H9 (cell line): ENCODE measurements at regions not wholly inside any gene's neighbourhood (a gene's known extent, or its start where the extent isn't known, plus 50 kb on each side); places are given as distances from the start of the nearest gene placed in this dataset.

ENCODE experiments used
- DNase-seq: peaks from one replicate; pipeline ENCODE4 v3.0.0-alpha.2; 2017
- H2AFZ ChIP-seq: one replicate; pipeline ENCODE4 v1.6.1; 2013; ENCODE audit warnings: mild to moderate bottlenecking, low read length, control low read depth, moderate library complexity
- H2AK5ac ChIP-seq: 2 replicates; pipeline ENCODE4 v1.6.1; 2013; ENCODE audit warnings: low read length, control low read depth, mixed read lengths; ENCODE audit not compliant: insufficient read length
- H2BK120ac ChIP-seq: one replicate; pipeline ENCODE4 v1.6.1; 2013; ENCODE audit warnings: low read depth, mild to moderate bottlenecking, low read length, control low read depth, inconsistent platforms; ENCODE audit not compliant: poor library complexity, severe bottlenecking
- H2BK12ac ChIP-seq: 2 replicates; pipeline ENCODE4 v1.6.1; 2013; ENCODE audit warnings: low read length, control low read depth, mixed read lengths, low read depth; ENCODE audit not compliant: insufficient read length
- H2BK15ac ChIP-seq: 2 replicates; pipeline ENCODE4 v1.6.1; 2013; ENCODE audit warnings: low read depth, low read length, control low read depth
- H2BK20ac ChIP-seq: one replicate; pipeline ENCODE4 v1.6.1; 2013; ENCODE audit warnings: low read depth, mild to moderate bottlenecking, low read length, control low read depth, inconsistent platforms; ENCODE audit not compliant: poor library complexity, severe bottlenecking
- H2BK5ac ChIP-seq: 2 replicates; pipeline ENCODE4 v1.6.1; 2013; ENCODE audit warnings: low read length, control low read depth, mixed read lengths; ENCODE audit not compliant: insufficient read length
- H3K14ac ChIP-seq: 2 replicates; pipeline ENCODE4 v1.6.1; 2013; ENCODE audit warnings: low read length, control low read depth; ENCODE audit not compliant: insufficient read depth
- H3K18ac ChIP-seq: 2 replicates; pipeline ENCODE4 v1.6.1; 2013; ENCODE audit warnings: low read depth, mild to moderate bottlenecking, mixed read lengths, low read length, control low read depth; ENCODE audit not compliant: insufficient read length
- H3K23ac ChIP-seq: 2 replicates; pipeline ENCODE4 v1.6.1; 2013; ENCODE audit warnings: low read length, control low read depth, mixed read lengths, low read depth; ENCODE audit not compliant: insufficient read length
- H3K23me2 ChIP-seq: 2 replicates; pipeline ENCODE4 v1.6.1; 2013; ENCODE audit warnings: low read depth, mild to moderate bottlenecking, mixed read lengths, low read length, control low read depth; ENCODE audit not compliant: insufficient read length, poor library complexity, severe bottlenecking
- H3K27ac ChIP-seq: 2 replicates; pipeline ENCODE4 v1.5.1; 2013; ENCODE audit warnings: low read length, control low read depth, mixed read lengths, low read depth; ENCODE audit not compliant: insufficient read length
- H3K27me3 ChIP-seq: 2 replicates; pipeline ENCODE4 v1.6.1; 2013; ENCODE audit warnings: low read length, control low read depth, inconsistent platforms; ENCODE audit not compliant: insufficient read depth
- H3K4ac ChIP-seq: 2 replicates; pipeline ENCODE4 v1.6.1; 2013; ENCODE audit warnings: low read depth, mild to moderate bottlenecking, control low read depth, inconsistent platforms, low read length, moderate library complexity
- H3K4me1 ChIP-seq: 2 replicates; pipeline ENCODE4 v1.6.1; 2013; ENCODE audit warnings: low read length, control low read depth, inconsistent platforms; ENCODE audit not compliant: insufficient read depth
- H3K4me2 ChIP-seq: 2 replicates; pipeline ENCODE4 v1.6.1; 2013; ENCODE audit warnings: low read length, control low read depth, mixed read lengths; ENCODE audit not compliant: insufficient read length, insufficient read depth
- H3K56ac ChIP-seq: 2 replicates; pipeline ENCODE4 v1.6.1; 2013; ENCODE audit warnings: low read depth, mild to moderate bottlenecking, mixed read lengths, low read length, control low read depth; ENCODE audit not compliant: insufficient read length
- H3K79me1 ChIP-seq: 2 replicates; pipeline ENCODE4 v1.6.1; 2013; ENCODE audit warnings: low read depth, mild to moderate bottlenecking, moderate library complexity, low read length, control low read depth, inconsistent platforms; ENCODE audit not compliant: insufficient read depth, poor library complexity, severe bottlenecking
- H3K79me2 ChIP-seq: 2 replicates; pipeline ENCODE4 v1.6.1; 2013; ENCODE audit warnings: low read length, control low read depth, inconsistent platforms; ENCODE audit not compliant: insufficient read depth
- H3K9ac ChIP-seq: 2 replicates; pipeline ENCODE4 v1.6.1; 2013; ENCODE audit warnings: low read length, control low read depth, mixed read lengths; ENCODE audit not compliant: insufficient read length; ENCODE audit errors: extremely low read depth
- H3K9me3 ChIP-seq: one replicate; pipeline ENCODE4 v1.6.1; 2013; ENCODE audit warnings: low read depth, low read length, inconsistent platforms; ENCODE audit not compliant: control insufficient read depth
- H3T11ph ChIP-seq: one replicate; pipeline ENCODE4 v1.6.1; 2013; ENCODE audit warnings: mild to moderate bottlenecking, low read length, control low read depth, inconsistent platforms
- H4K20me1 ChIP-seq: one replicate; pipeline ENCODE4 v1.6.1; 2013; ENCODE audit not compliant: control insufficient read depth, insufficient read length, insufficient read depth
- H4K5ac ChIP-seq: 2 replicates; pipeline ENCODE4 v1.6.1; 2013; ENCODE audit warnings: low read depth, mild to moderate bottlenecking, mixed read lengths, low read length, control low read depth; ENCODE audit not compliant: insufficient read length
- H4K8ac ChIP-seq: replicated peaks from 2 replicates; pipeline ENCODE4 v1.6.1; 2013; ENCODE audit warnings: low read length, control low read depth, mixed read lengths, low read depth; ENCODE audit not compliant: insufficient read length
- H4K91ac ChIP-seq: 2 replicates; pipeline ENCODE4 v1.6.1; 2013; ENCODE audit warnings: low read depth, mild to moderate bottlenecking, moderate library complexity, mixed read lengths, low read length, control low read depth; ENCODE audit not compliant: insufficient read length
- H3K27ac Mint-ChIP-seq, 3 experiments: 2 replicates in 2 of 3; 3 replicates in 1 of 3; pipeline ENCODE4 v1.8.0; 2020 to 2021; ENCODE audit warnings: mixed read lengths in 3 of 3, mild to moderate bottlenecking in 1 of 3, moderate library complexity in 1 of 3
- H3K27me3 Mint-ChIP-seq: 2 replicates; pipeline ENCODE4 v1.8.0; 2021; ENCODE audit warnings: low read depth, mild to moderate bottlenecking, moderate library complexity, mixed read lengths
- H3K36me3 Mint-ChIP-seq, 3 experiments: 2 replicates in 2 of 3; 3 replicates in 1 of 3; pipeline ENCODE4 v1.8.0; 2020 to 2021; ENCODE audit warnings: low read depth in 3 of 3, mixed read lengths in 3 of 3; ENCODE audit not compliant: insufficient read depth in 1 of 3
- H3K4me1 Mint-ChIP-seq, 2 experiments: 2 replicates each; pipeline ENCODE4 v1.8.0; 2020; ENCODE audit warnings: mixed read lengths in 2 of 2
- H3K4me3 Mint-ChIP-seq, 2 experiments: 2 replicates in 1 of 2; 3 replicates in 1 of 2; pipeline ENCODE4 v1.8.0; 2020 to 2021; ENCODE audit warnings: mild to moderate bottlenecking in 2 of 2, mixed read lengths in 2 of 2, moderate library complexity in 1 of 2
- H3K9me3 Mint-ChIP-seq, 2 experiments: 2 replicates in 1 of 2; 3 replicates in 1 of 2; pipeline ENCODE4 v1.8.0; 2020; ENCODE audit warnings: mild to moderate bottlenecking in 2 of 2, mixed read lengths in 2 of 2, moderate library complexity in 1 of 2
- TF ChIP-seq, protein P1 (sequence below): fragments of 200-600 bp; sonication (generic); conservative IDR thresholded peaks from 3 replicates; pipeline ENCODE4 v1.8.0; 2021; ENCODE audit warnings: antibody characterized with exemption, mild to moderate bottlenecking

DNA sequence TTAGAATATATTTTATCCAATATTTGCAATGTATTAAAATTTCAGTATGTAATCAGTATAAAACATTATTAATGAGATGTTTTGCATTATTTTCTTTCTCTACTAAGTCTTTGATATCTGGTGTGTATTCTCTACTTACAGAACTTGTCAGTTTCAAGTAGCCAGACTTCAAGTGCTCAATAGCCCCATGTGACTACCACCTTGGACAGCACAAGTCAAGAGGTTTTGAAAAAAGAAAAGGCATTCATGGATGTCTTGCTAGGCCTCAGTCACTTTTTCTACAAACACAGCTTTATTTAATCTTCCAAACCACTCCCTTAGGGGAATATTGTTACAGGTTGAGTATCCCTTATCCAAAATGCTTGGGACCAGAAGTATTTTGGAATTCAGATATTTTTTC lies 189.4 kb downstream of the QDPR start:
- no peaks in the 10 kb centered on the region for H3K79me2 ChIP-seq
- no peak overlapping the region for H3K27ac ChIP-seq
- no peaks in the 10 kb centered on the region for H3K23me2 ChIP-seq
- no peak overlapping the region for H3K4ac ChIP-seq
- H3K14ac ChIP-seq, result no peak overlapping the region
- DNase-seq, result no peak
- H3K4me2 ChIP-seq, result no peak overlapping the region
- H2BK20ac ChIP-seq, result no peak overlapping the region
- no peak overlapping the region for H2BK120ac ChIP-seq
- no peak overlapping the region for H3T11ph ChIP-seq
- no peak overlapping the region for H3K4me3 Mint-ChIP-seq
- no peak overlapping the region for H2AK5ac ChIP-seq
- no peaks in the 10 kb centered on the region for H4K20me1 ChIP-seq
- H3K9me3 Mint-ChIP-seq, result no peaks in the 10 kb centered on the region; a peak in 2 of 5 replicates
- H3K79me1 ChIP-seq, result no peaks in the 10 kb centered on the region
- peaks cover 0 to 2% (median 0%) of the 10 kb centered on the region in 3 experiments; a peak in 2 of 7 replicates for H3K36me3 Mint-ChIP-seq
- H2AFZ ChIP-seq, result no peak overlapping the region
- no peak overlapping the region for H3K23ac ChIP-seq
- no peaks in the 10 kb centered on the region; the same call in 1 of the 2 replicates for H3K4me1 ChIP-seq
- no peak overlapping the region for H4K8ac ChIP-seq
- TF ChIP-seq, protein P1, sequence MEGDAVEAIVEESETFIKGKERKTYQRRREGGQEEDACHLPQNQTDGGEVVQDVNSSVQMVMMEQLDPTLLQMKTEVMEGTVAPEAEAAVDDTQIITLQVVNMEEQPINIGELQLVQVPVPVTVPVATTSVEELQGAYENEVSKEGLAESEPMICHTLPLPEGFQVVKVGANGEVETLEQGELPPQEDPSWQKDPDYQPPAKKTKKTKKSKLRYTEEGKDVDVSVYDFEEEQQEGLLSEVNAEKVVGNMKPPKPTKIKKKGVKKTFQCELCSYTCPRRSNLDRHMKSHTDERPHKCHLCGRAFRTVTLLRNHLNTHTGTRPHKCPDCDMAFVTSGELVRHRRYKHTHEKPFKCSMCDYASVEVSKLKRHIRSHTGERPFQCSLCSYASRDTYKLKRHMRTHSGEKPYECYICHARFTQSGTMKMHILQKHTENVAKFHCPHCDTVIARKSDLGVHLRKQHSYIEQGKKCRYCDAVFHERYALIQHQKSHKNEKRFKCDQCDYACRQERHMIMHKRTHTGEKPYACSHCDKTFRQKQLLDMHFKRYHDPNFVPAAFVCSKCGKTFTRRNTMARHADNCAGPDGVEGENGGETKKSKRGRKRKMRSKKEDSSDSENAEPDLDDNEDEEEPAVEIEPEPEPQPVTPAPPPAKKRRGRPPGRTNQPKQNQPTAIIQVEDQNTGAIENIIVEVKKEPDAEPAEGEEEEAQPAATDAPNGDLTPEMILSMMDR, result no peak
- peaks cover 8 to 24% of the 10 kb centered on the region in 2 experiments for H3K4me1 Mint-ChIP-seq
- no peak overlapping the region for H3K56ac ChIP-seq
- no peak overlapping the region for H3K27ac Mint-ChIP-seq
- H3K27me3 ChIP-seq, result no peaks in the 10 kb centered on the region
- H3K27me3 Mint-ChIP-seq, result peaks cover 3% of the 10 kb centered on the region
- no peaks in the 10 kb centered on the region for H3K9me3 ChIP-seq
- no peak overlapping the region for H4K91ac ChIP-seq
- no peak overlapping the region for H2BK15ac ChIP-seq
- no peak overlapping the region for H3K18ac ChIP-seq
- H4K5ac ChIP-seq, result no peak overlapping the region
- H3K9ac ChIP-seq, result no peak overlapping the region
- no peak overlapping the region for H2BK12ac ChIP-seq
- no peak overlapping the region for H2BK5ac ChIP-seq
